Panc1 (cell line): ENCODE measurements at regions not wholly inside any gene's neighbourhood (a gene's known extent, or its start where the extent isn't known, plus 50 kb on each side); places are given as distances from the start of the nearest gene placed in this dataset.

Experiments used
- ATAC-seq: fragments of 200-7000 bp; cut with Tn5 transposase; 2 replicates; pipeline ENCODE4 v1.9.1; 2020; ENCODE audit warnings: mild to moderate bottlenecking, moderate library complexity
- BruUV-seq: library from RNA; stranded (reverse); fragments of 400-500 nt; replicated peaks from 2 replicates; lab custom pipeline; 2021; lab: Mats Ljungman, UMichigan
- CTCF ChIA-PET: fragments of 300-600 bp; sonication (Branson Sonifier 250); formaldehyde crosslinking; loops from one replicate; lab custom pipeline; 2022; ENCODE audit warnings: antibody characterized with exemption; lab: Charles Lee
- POLR2A ChIA-PET: fragments of 300-600 bp; sonication (Branson Sonifier 250); formaldehyde crosslinking; loops from one replicate; lab custom pipeline; 2022; ENCODE audit warnings: antibody characterized with exemption; lab: Charles Lee
- DNase-seq: peaks from one replicate; pipeline ENCODE4 v3.0.0-alpha.2; 2010; ENCODE audit warnings: low read depth, low spot score
- H3K27ac ChIP-seq: 2 replicates; pipeline ENCODE4 v1.5.1; 2011; ENCODE audit warnings: mild to moderate bottlenecking, low read length, inconsistent platforms
- H3K27me3 ChIP-seq: fragments of 200-500 bp; sonication (Bioruptor generic); 2 replicates; pipeline ENCODE4 v1.6.0; 2014; ENCODE audit warnings: low read length, inconsistent platforms; ENCODE audit not compliant: control insufficient read depth, insufficient read depth
- H3K36me3 ChIP-seq: fragments of 200-500 bp; sonication (Bioruptor generic); 2 replicates; pipeline ENCODE4 v1.5.1; 2014; ENCODE audit warnings: inconsistent platforms, mild to moderate bottlenecking, low read length, moderate library complexity; ENCODE audit not compliant: control insufficient read depth, insufficient read depth
- H3K4me1 ChIP-seq: 2 replicates; pipeline ENCODE4 v1.5.1; 2011; ENCODE audit warnings: inconsistent platforms, mild to moderate bottlenecking, low read length, moderate library complexity; ENCODE audit not compliant: control insufficient read depth, insufficient read depth
- H3K4me3 ChIP-seq, 2 experiments: 2 replicates each; pipeline ENCODE4 v1.5.1; 2011 to 2012; ENCODE audit warnings: low read depth in 2 of 2, low read length in 2 of 2, mild to moderate bottlenecking in 2 of 2, inconsistent platforms in 1 of 2, moderate library complexity in 1 of 2
- H3K9me3 ChIP-seq: fragments of 200-500 bp; sonication (Bioruptor generic); 2 replicates; pipeline ENCODE4 v1.5.1; 2014; ENCODE audit warnings: low read depth, mild to moderate bottlenecking, inconsistent platforms, low read length, moderate library complexity; ENCODE audit not compliant: control insufficient read depth, insufficient read depth
- CTCF ChIP-seq: fragments of 450-650 bp; IDR thresholded peaks from 2 replicates; pipeline ENCODE4 v1.5.1; 2017; ENCODE audit warnings: mild to moderate bottlenecking
- POLR2AphosphoS5 ChIP-seq: IDR thresholded peaks from 2 replicates; pipeline ENCODE4 v1.6.1; 2012; ENCODE audit warnings: mild to moderate bottlenecking, low read depth, low read length, moderate library complexity
- SIN3A ChIP-seq: IDR thresholded peaks from 2 replicates; pipeline ENCODE4 v1.6.1; 2012; ENCODE audit warnings: low read depth, mild to moderate bottlenecking, low read length, moderate library complexity, borderline replicate concordance; ENCODE audit not compliant: insufficient read depth
- TCF7L2 ChIP-seq: IDR thresholded peaks from 2 replicates; pipeline ENCODE4 v1.6.1; 2011; ENCODE audit warnings: mild to moderate bottlenecking, low read depth, low read length, inconsistent platforms
- in situ Hi-C: cut with HindIII; loops from 2 replicates; pipeline ENCODE4 v1.10.0; 2016; ENCODE audit warnings: low sequenced_read_pairs, low pct_unique_long_range_greater_than_20kb
- intact Hi-C: fragments of 100-400 bp; cut with micrococcal nuclease; formaldehyde crosslinking; loops from one replicate; pipeline ENCODE4 v1.10.0; 2022; ENCODE audit not compliant: unreplicated experiment
- TF ChIP-seq, protein P1 (sequence below), 2 experiments: IDR thresholded peaks; 2 replicates each; pipeline ENCODE4 v1.6.1; 2011 to 2012; ENCODE audit warnings: low read depth in 2 of 2, control low read depth in 1 of 2, low read length in 1 of 2, mild to moderate bottlenecking in 1 of 2, moderate library complexity in 1 of 2; ENCODE audit not compliant: insufficient read depth in 1 of 2

GRCh38 chr14:62133776-62134550 is 371.7 kb downstream of the SNAPC1 start:
- BruUV-seq, result no TSS peak
- in situ Hi-C loops, result no loop called here
- intact Hi-C loops, result no loop called here

GRCh38 chr14:62138593-62138992 is 376.4 kb downstream of the SNAPC1 start:
- Histone ChIP-seq H3K4me1 (no peaks in the 10 kb centered on the region), H3K4me3 (no peak overlapping the region), H3K9me3 (no peaks in the 10 kb centered on the region), H3K27me3 (no peaks in the 10 kb centered on the region), H3K27ac (no peak overlapping the region), H3K36me3 (no peaks in the 10 kb centered on the region)
- intact Hi-C loops, result no loop called here
- DNase-seq (no peak), ATAC-seq (no peak)
- TF ChIP-seq POLR2AphosphoS5, result no peak
- TF ChIP-seq SIN3A, result no peak
- TF ChIP-seq, protein P1, sequence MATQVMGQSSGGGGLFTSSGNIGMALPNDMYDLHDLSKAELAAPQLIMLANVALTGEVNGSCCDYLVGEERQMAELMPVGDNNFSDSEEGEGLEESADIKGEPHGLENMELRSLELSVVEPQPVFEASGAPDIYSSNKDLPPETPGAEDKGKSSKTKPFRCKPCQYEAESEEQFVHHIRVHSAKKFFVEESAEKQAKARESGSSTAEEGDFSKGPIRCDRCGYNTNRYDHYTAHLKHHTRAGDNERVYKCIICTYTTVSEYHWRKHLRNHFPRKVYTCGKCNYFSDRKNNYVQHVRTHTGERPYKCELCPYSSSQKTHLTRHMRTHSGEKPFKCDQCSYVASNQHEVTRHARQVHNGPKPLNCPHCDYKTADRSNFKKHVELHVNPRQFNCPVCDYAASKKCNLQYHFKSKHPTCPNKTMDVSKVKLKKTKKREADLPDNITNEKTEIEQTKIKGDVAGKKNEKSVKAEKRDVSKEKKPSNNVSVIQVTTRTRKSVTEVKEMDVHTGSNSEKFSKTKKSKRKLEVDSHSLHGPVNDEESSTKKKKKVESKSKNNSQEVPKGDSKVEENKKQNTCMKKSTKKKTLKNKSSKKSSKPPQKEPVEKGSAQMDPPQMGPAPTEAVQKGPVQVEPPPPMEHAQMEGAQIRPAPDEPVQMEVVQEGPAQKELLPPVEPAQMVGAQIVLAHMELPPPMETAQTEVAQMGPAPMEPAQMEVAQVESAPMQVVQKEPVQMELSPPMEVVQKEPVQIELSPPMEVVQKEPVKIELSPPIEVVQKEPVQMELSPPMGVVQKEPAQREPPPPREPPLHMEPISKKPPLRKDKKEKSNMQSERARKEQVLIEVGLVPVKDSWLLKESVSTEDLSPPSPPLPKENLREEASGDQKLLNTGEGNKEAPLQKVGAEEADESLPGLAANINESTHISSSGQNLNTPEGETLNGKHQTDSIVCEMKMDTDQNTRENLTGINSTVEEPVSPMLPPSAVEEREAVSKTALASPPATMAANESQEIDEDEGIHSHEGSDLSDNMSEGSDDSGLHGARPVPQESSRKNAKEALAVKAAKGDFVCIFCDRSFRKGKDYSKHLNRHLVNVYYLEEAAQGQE (IDR thresholded peaks at IDR 0.05; ENCODE audit: insufficient read depth in 1 of 2, low read depth in 2 of 2, low read length in 1 of 2), result no peak
- BruUV-seq, result no TSS peak
- ChIA-PET POLR2A (no interaction called here), CTCF (interaction anchor here (0.7 kb wide), 1 partner anchor 40 kb away, joined by 3 read pairs; no protein-coding TSS in a partner anchor)
- in situ Hi-C loops, result no loop called here

More at GRCh38 chr14:62133776-62134550, 371.7 kb downstream of the SNAPC1 start:
- POLR2A ChIA-PET, result no interaction called here
- Histone ChIP-seq H3K4me1 (no peaks in the 10 kb centered on the region), H3K36me3 (no peaks in the 10 kb centered on the region), H3K27ac (no peak overlapping the region), H3K27me3 (no peaks in the 10 kb centered on the region; the same call in 1 of the 2 replicates), H3K4me3 (no peak overlapping the region), H3K9me3 (no peaks in the 10 kb centered on the region)
- DNase-seq (no peak), ATAC-seq (no peak)
- CTCF ChIA-PET, result no interaction called here
- TF ChIP-seq CTCF (no peak), SIN3A (no peak), POLR2AphosphoS5 (no peak), TCF7L2 (no peak)
- TF ChIP-seq, protein P1 (IDR thresholded peaks at IDR 0.05; ENCODE audit: insufficient read depth in 1 of 2, low read depth in 2 of 2, low read length in 1 of 2), result no peak
